ENCODE measurements at regions not wholly inside any gene's neighbourhood (a gene's known extent, or its start where the extent isn't known, plus 50 kb on each side); places are given as distances from the start of the nearest gene placed in this dataset.

- FAIRE-seq (no peak), DNase-seq (ENCODE audit: low read depth) (no peak)
- Histone ChIP-seq H3K27me3 (ENCODE audit: control insufficient read depth, insufficient read depth, low read length) (no peaks in the 10 kb centered on the region), H3K4me3 (ENCODE audit: low read depth, low read length) (no peak overlapping the region), H3K36me3 (ENCODE audit: control insufficient read depth, insufficient read depth, low read length) (no peaks in the 10 kb centered on the region)
- TF ChIP-seq, protein P1, sequence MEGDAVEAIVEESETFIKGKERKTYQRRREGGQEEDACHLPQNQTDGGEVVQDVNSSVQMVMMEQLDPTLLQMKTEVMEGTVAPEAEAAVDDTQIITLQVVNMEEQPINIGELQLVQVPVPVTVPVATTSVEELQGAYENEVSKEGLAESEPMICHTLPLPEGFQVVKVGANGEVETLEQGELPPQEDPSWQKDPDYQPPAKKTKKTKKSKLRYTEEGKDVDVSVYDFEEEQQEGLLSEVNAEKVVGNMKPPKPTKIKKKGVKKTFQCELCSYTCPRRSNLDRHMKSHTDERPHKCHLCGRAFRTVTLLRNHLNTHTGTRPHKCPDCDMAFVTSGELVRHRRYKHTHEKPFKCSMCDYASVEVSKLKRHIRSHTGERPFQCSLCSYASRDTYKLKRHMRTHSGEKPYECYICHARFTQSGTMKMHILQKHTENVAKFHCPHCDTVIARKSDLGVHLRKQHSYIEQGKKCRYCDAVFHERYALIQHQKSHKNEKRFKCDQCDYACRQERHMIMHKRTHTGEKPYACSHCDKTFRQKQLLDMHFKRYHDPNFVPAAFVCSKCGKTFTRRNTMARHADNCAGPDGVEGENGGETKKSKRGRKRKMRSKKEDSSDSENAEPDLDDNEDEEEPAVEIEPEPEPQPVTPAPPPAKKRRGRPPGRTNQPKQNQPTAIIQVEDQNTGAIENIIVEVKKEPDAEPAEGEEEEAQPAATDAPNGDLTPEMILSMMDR (IDR thresholded peaks at IDR 0.05; ENCODE audit: insufficient read depth, low read length, severe bottlenecking), result peak; percentile 16
These were observed 2783.8 kb downstream of the PCDH9 start for GRCh38 chr13:64446372-64446771.

DNA sequence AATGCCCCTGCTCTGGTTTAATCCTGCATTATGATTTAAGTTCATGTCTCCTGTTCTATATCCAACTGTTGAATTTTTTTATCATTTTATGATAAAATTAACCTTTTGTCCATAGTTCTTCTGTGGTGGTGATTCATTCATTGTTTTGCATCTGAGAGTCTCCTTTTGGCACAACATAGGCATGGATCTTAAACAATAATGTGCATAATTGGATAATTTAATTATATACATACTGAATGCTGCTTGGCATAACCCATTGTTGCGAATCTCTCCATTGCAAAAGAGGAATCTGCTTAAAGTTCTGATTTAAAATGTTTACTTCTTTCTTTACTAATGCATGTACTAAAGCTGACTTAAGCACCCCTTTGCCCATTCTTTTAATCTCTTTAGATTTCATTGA lies 2788.4 kb downstream of the PCDH9 start:
- H3K4me3 ChIP-seq (ENCODE audit: low read depth, low read length), result no peak overlapping the region
- H3K36me3 ChIP-seq (ENCODE audit: control insufficient read depth, insufficient read depth, low read length), result no peaks in the 10 kb centered on the region
- FAIRE-seq, result no peak
- TF ChIP-seq, protein P1 (IDR thresholded peaks at IDR 0.05; ENCODE audit: insufficient read depth, low read length, severe bottlenecking), result no peak
- no peaks in the 10 kb centered on the region for H3K27me3 ChIP-seq (ENCODE audit: control insufficient read depth, insufficient read depth, low read length)
- no peak for DNase-seq (ENCODE audit: low read depth)

GRCh38 chr13:64438084-64438483 lies 2792.1 kb downstream of the PCDH9 start:
- H3K36me3 ChIP-seq (ENCODE audit: control insufficient read depth, insufficient read depth, low read length), result no peaks in the 10 kb centered on the region
- no peaks in the 10 kb centered on the region for H3K27me3 ChIP-seq (ENCODE audit: control insufficient read depth, insufficient read depth, low read length)
- no peak for DNase-seq (ENCODE audit: low read depth)
- H3K4me3 ChIP-seq (ENCODE audit: low read depth, low read length), result no peak overlapping the region
- TF ChIP-seq, protein P1 (IDR thresholded peaks at IDR 0.05; ENCODE audit: insufficient read depth, low read length, severe bottlenecking), result no peak
- no peak for FAIRE-seq

- Histone ChIP-seq H3K36me3 (ENCODE audit: control insufficient read depth, insufficient read depth, low read length) (no peaks in the 10 kb centered on the region), H3K27me3 (ENCODE audit: control insufficient read depth, insufficient read depth, low read length) (no peaks in the 10 kb centered on the region), H3K4me3 (ENCODE audit: low read depth, low read length) (no peak overlapping the region)
- TF ChIP-seq, protein P1 (IDR thresholded peaks at IDR 0.05; ENCODE audit: insufficient read depth, low read length, severe bottlenecking), result no peak
- FAIRE-seq (no peak), DNase-seq (ENCODE audit: low read depth) (no peak)
These were observed 2800.4 kb downstream of the PCDH9 start for GRCh38 chr13:64429691-64430090.

GRCh38 chr13:64428196-64428595 lies 2801.9 kb downstream of the PCDH9 start:
- Histone ChIP-seq H3K27me3 (ENCODE audit: control insufficient read depth, insufficient read depth, low read length) (no peaks in the 10 kb centered on the region), H3K4me3 (ENCODE audit: low read depth, low read length) (no peak overlapping the region), H3K36me3 (ENCODE audit: control insufficient read depth, insufficient read depth, low read length) (no peaks in the 10 kb centered on the region)
- TF ChIP-seq, protein P1 (IDR thresholded peaks at IDR 0.05; ENCODE audit: insufficient read depth, low read length, severe bottlenecking), result no peak
- DNase-seq (ENCODE audit: low read depth), result no peak
- no peak for FAIRE-seq

DNA sequence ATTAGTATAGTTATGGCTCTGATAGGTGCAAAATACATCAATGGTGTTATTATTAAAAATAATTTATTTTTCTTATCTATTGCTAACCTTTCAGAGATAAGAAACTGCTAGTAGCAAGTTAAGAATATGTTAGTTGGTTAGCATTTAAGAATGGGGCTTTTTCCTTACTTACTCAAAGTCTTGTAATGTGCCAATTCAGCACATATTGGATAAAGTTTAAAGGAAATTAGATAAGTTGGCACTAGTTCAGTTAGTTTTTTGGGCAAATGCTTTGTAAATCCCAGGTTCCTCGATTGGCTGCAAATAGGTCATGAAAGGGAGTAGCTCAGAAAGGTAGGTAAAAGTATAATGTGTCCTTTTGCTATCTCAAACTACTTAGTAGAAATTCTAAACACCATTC lies 2806.7 kb downstream of the PCDH9 start:
- no peak for DNase-seq (ENCODE audit: low read depth)
- no peaks in the 10 kb centered on the region for H3K36me3 ChIP-seq (ENCODE audit: control insufficient read depth, insufficient read depth, low read length)
- FAIRE-seq, result no peak
- H3K27me3 ChIP-seq (ENCODE audit: control insufficient read depth, insufficient read depth, low read length), result no peaks in the 10 kb centered on the region
- H3K4me3 ChIP-seq (ENCODE audit: low read depth, low read length), result no peak overlapping the region
- TF ChIP-seq, protein P1 (IDR thresholded peaks at IDR 0.05; ENCODE audit: insufficient read depth, low read length, severe bottlenecking), result no peak
